B cell (primary cell): ENCODE measurements at regions not wholly inside any gene's neighbourhood (a gene's known extent, or its start where the extent isn't known, plus 50 kb on each side); places are given as distances from the start of the nearest gene placed in this dataset.

ENCODE experiments used
- ATAC-seq: fragments of 200-7000 bp; cut with Tn5 transposase; one replicate; pipeline ENCODE4 v1.10.0; 2021; ENCODE audit warnings: low read depth, mild to moderate bottlenecking, moderate number of reproducible peaks, moderate library complexity
- CTCF ChIA-PET: fragments of 350-600 bp; sonication (Branson Sonifier 250); formaldehyde crosslinking; loops from one replicate; lab custom pipeline; 2021; ENCODE audit warnings: antibody characterized with exemption, inconsistent platforms; lab: Charles Lee
- POLR2A ChIA-PET: fragments of 350-600 bp; sonication (Branson Sonifier 250); formaldehyde crosslinking; loops from one replicate; lab custom pipeline; 2021; ENCODE audit warnings: antibody characterized with exemption; lab: Charles Lee
- DNase-seq: peaks from one replicate; pipeline ENCODE4 v3.0.0; 2013
- H2AFZ ChIP-seq: 2 replicates; pipeline ENCODE4 v1.6.1; 2012; ENCODE audit warnings: mild to moderate bottlenecking, low read depth, low read length; ENCODE audit not compliant: insufficient read depth, poor library complexity, severe bottlenecking
- H3K27ac ChIP-seq, 2 donors: 1 replicate in 1 of 2; 2 replicates in 1 of 2; pipeline ENCODE4 v1.5.1; 2012 to 2013; ENCODE audit warnings: low read length in 2 of 2, mild to moderate bottlenecking in 2 of 2, moderate library complexity in 1 of 2
- H3K27me3 ChIP-seq, 4 experiments: fragments of 200-600 bp in 1 of 4; sonication (generic) in 1 of 4; replicated peaks in 1 of 4; 1 replicate in 2 of 4; 2 replicates in 2 of 4; pipeline versions ENCODE4 v1.6.1 to v1.7.0; 2013 to 2016; ENCODE audit warnings: low read length in 3 of 4, mild to moderate bottlenecking in 2 of 4, mixed read lengths in 1 of 4, moderate library complexity in 1 of 4; ENCODE audit not compliant: insufficient read depth in 4 of 4, control insufficient read depth in 3 of 4; ENCODE audit errors: control extremely low read depth in 1 of 4
- H3K36me3 ChIP-seq, 2 experiments: replicated peaks in 1 of 2; 1 replicate in 1 of 2; 2 replicates in 1 of 2; pipeline versions ENCODE4 v1.6.1 to v1.7.1; 2013; ENCODE audit warnings: low read length in 1 of 2; ENCODE audit not compliant: insufficient read depth in 2 of 2, control insufficient read depth in 1 of 2; ENCODE audit errors: control extremely low read depth in 1 of 2, extremely low read depth in 1 of 2
- H3K4me1 ChIP-seq, 2 donors: fragments of 200-600 bp in 1 of 2; sonication (generic) in 1 of 2; 1 replicate in 1 of 2; 2 replicates in 1 of 2; pipeline versions ENCODE4 v1.5.1 to v1.6.1; 2013 to 2017; ENCODE audit warnings: low read length in 2 of 2; ENCODE audit not compliant: control insufficient read depth in 2 of 2, insufficient read depth in 2 of 2
- H3K4me2 ChIP-seq: replicated peaks from 2 replicates; pipeline ENCODE3; 2012; ENCODE audit warnings: mild to moderate bottlenecking, low read depth, low read length; ENCODE audit not compliant: poor library complexity, severe bottlenecking
- H3K4me3 ChIP-seq, 5 experiments: fragments of 200-600 bp in 1 of 5; sonication (generic) in 1 of 5; 1 replicate in 3 of 5; 2 replicates in 2 of 5; pipeline versions ENCODE4 v1.5.1 to v1.7.0; 2011 to 2016; ENCODE audit warnings: low read length in 4 of 5, mild to moderate bottlenecking in 4 of 5, low read depth in 2 of 5, control low read depth in 1 of 5, moderate library complexity in 1 of 5; ENCODE audit not compliant: insufficient read depth in 1 of 5; ENCODE audit errors: control extremely low read depth in 1 of 5, extremely low read depth in 1 of 5
- H3K79me2 ChIP-seq: fragments of 200-600 bp; sonication (generic); one replicate; pipeline ENCODE4 v1.6.0; 2016; ENCODE audit warnings: low read length; ENCODE audit not compliant: control insufficient read depth, insufficient read depth
- H3K9ac ChIP-seq: fragments of 200-600 bp; sonication (generic); 2 replicates; pipeline ENCODE4 v1.6.1; 2017; ENCODE audit warnings: mild to moderate bottlenecking, low read length, moderate library complexity
- H3K9me3 ChIP-seq, 3 donors: one replicate each; pipeline versions ENCODE4 v1.6.1 to v1.7.1; 2013; ENCODE audit warnings: low read length in 2 of 3; ENCODE audit not compliant: control insufficient read depth in 2 of 3, insufficient read depth in 1 of 3; ENCODE audit errors: control extremely low read depth in 1 of 3
- H4K20me1 ChIP-seq: 2 replicates; pipeline ENCODE4 v1.6.0; 2012; ENCODE audit warnings: mild to moderate bottlenecking, low read length; ENCODE audit not compliant: insufficient read depth, control insufficient read depth, poor library complexity, severe bottlenecking
- H3K27ac Mint-ChIP-seq: one replicate; pipeline ENCODE4 v1.8.0; 2021; ENCODE audit warnings: mixed read lengths
- H3K27me3 Mint-ChIP-seq: one replicate; pipeline ENCODE4 v1.8.0; 2021; ENCODE audit warnings: mixed read lengths
- H3K4me1 Mint-ChIP-seq: one replicate; pipeline ENCODE4 v1.8.0; 2021; ENCODE audit warnings: mixed read lengths
- H3K4me3 Mint-ChIP-seq: one replicate; pipeline ENCODE4 v1.8.0; 2021; ENCODE audit warnings: mixed read lengths
- H3K9me3 Mint-ChIP-seq: one replicate; pipeline ENCODE4 v1.8.0; 2022; ENCODE audit warnings: mixed read lengths; ENCODE audit not compliant: insufficient read depth
- CTCF ChIP-seq: fragments of 200-600 bp; IDR thresholded peaks from one replicate; pipeline ENCODE4 v1.8.0; 2022; ENCODE audit warnings: antibody characterized with exemption, mild to moderate bottlenecking
- EZH2 ChIP-seq: IDR thresholded peaks from 2 replicates; pipeline ENCODE4 v1.6.1; 2012; ENCODE audit warnings: borderline replicate concordance, low read depth, mild to moderate bottlenecking, moderate library complexity, low read length; ENCODE audit not compliant: insufficient read depth, poor library complexity, severe bottlenecking
- WGBS: methylation state at CpG from one replicate; pipeline ENCODE4 v1.1.5; 2013; ENCODE audit warnings: missing lambda C conversion rate; ENCODE audit not compliant: insufficient coverage; 5-methylcytosine and 5-hydroxymethylcytosine counted together
- intact Hi-C: fragments of 100-400 bp; cut with micrococcal nuclease; formaldehyde crosslinking; loops from one replicate; pipeline ENCODE4 v1.10.0; 2022

- ChIA-PET CTCF (no interaction called here), POLR2A (no interaction called here)
- Histone ChIP-seq H3K4me3 (no peak overlapping the region), H3K4me1 (no peaks in the 10 kb centered on the region), H3K27ac (no peak overlapping the region), H3K9ac (no peak overlapping the region), H3K36me3 (no peaks in the 10 kb centered on the region), H3K4me2 (no peak overlapping the region), H3K27me3 (no peaks in the 10 kb centered on the region), H3K9me3 (no peaks in the 10 kb centered on the region), H4K20me1 (no peaks in the 10 kb centered on the region), H2AFZ (no peak overlapping the region), H3K79me2 (no peaks in the 10 kb centered on the region)
- ATAC-seq (no peak), DNase-seq (no peak)
- intact Hi-C loops, result no loop called here
- Mint-ChIP-seq H3K4me1 (no peaks in the 10 kb centered on the region), H3K9me3 (no peaks in the 10 kb centered on the region), H3K4me3 (no peak overlapping the region), H3K27ac (no peak overlapping the region), H3K27me3 (no peaks in the 10 kb centered on the region)
- 100% methylated on average over 1 of the region's 2 CpGs for WGBS
- TF ChIP-seq EZH2, result no peak
- TF ChIP-seq CTCF, result no peak
These were observed 1153.0 kb upstream of the TENM4 start for GRCh38 chr11:80593648-80594374.

DNA sequence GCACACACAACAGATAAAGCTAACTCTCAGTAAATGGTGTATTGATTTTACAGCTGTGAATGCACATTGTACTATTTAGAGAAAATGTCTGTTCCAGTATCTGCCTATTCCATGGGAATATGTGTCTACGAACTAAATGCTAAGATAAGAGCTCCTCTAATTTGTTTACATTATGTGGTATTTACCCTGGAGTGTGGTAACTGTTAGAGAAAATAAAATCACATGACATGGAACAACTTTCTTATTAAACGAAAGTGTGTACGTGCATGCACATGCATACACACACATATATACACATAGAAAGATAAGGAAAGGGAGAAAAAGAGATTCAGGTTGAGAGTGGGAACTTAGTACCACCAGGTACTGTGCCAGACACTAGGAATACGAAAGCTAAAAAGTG, 1151.7 kb upstream of the TENM4 start:
- no peak overlapping the region for H3K27ac Mint-ChIP-seq
- Histone ChIP-seq H3K9me3 (no peaks in the 10 kb centered on the region), H2AFZ (no peak overlapping the region), H3K4me1 (no peaks in the 10 kb centered on the region), H4K20me1 (no peaks in the 10 kb centered on the region), H3K9ac (no peak overlapping the region), H3K36me3 (no peaks in the 10 kb centered on the region), H3K27ac (no peak overlapping the region), H3K27me3 (no peaks in the 10 kb centered on the region), H3K4me2 (no peak overlapping the region), H3K79me2 (no peaks in the 10 kb centered on the region), H3K4me3 (no peak overlapping the region)
- H3K4me3 Mint-ChIP-seq, result no peak overlapping the region
- no peaks in the 10 kb centered on the region for H3K4me1 Mint-ChIP-seq
- no peaks in the 10 kb centered on the region for H3K9me3 Mint-ChIP-seq
- DNase-seq, result no peak
- WGBS, result 92% methylated on average over 1 of the region's 4 CpGs
- ChIA-PET CTCF (no interaction called here), POLR2A (no interaction called here)
- no peaks in the 10 kb centered on the region for H3K27me3 Mint-ChIP-seq
- intact Hi-C loops, result no loop called here
- no peak for TF ChIP-seq EZH2
- TF ChIP-seq CTCF, result no peak
- ATAC-seq, result no peak
